CD8-positive, alpha-beta memory T cell (primary cell): ENCODE measurements at regions not wholly inside any gene's neighbourhood (a gene's known extent, or its start where the extent isn't known, plus 50 kb on each side); places are given as distances from the start of the nearest gene placed in this dataset.
"Not testable (repeated sequence)": the region's sequence is repeated elsewhere in the genome, so short reads cannot be mapped to it uniquely, and the experiment has no call there.

Experiments
- CTCF ChIA-PET: fragments of 350-600 bp; sonication (Branson Sonifier 250); formaldehyde crosslinking; loops from one replicate; lab custom pipeline; 2021; ENCODE audit warnings: antibody characterized with exemption; lab: Charles Lee
- POLR2A ChIA-PET: fragments of 350-600 bp; sonication (Branson Sonifier 250); formaldehyde crosslinking; loops from one replicate; lab custom pipeline; 2021; ENCODE audit warnings: antibody characterized with exemption; lab: Charles Lee
- DNase-seq, 5 donors: peaks; one replicate each; pipeline versions ENCODE4 v3.0.0 to v3.0.0-alpha.2; 2020 to 2022; ENCODE audit warnings: mixed read lengths in 1 of 5
- H3K27ac ChIP-seq: one replicate; pipeline ENCODE4 v1.7.0; 2013; ENCODE audit warnings: low read depth, mild to moderate bottlenecking, low read length, moderate library complexity
- H3K27me3 ChIP-seq: 2 replicates; pipeline ENCODE4 v1.7.0; 2013; ENCODE audit warnings: low read length, mild to moderate bottlenecking; ENCODE audit not compliant: insufficient read depth, poor library complexity, severe bottlenecking
- H3K36me3 ChIP-seq: 2 replicates; pipeline ENCODE4 v1.7.0; 2013; ENCODE audit warnings: mild to moderate bottlenecking, low read length, moderate library complexity; ENCODE audit not compliant: insufficient read depth
- H3K4me1 ChIP-seq: 2 replicates; pipeline ENCODE4 v1.7.0; 2013; ENCODE audit warnings: mild to moderate bottlenecking, low read length, moderate library complexity; ENCODE audit not compliant: insufficient read depth
- H3K4me3 ChIP-seq: 2 replicates; pipeline ENCODE4 v1.7.0; 2013; ENCODE audit warnings: mild to moderate bottlenecking, low read length
- H3K9me3 ChIP-seq: 2 replicates; pipeline ENCODE4 v1.7.0; 2013; ENCODE audit warnings: mild to moderate bottlenecking, low read length
- H3K27ac Mint-ChIP-seq, 8 donors: one replicate each; pipeline ENCODE4 v1.8.0; 2020 to 2021; ENCODE audit warnings: mixed read lengths in 8 of 8, mild to moderate bottlenecking in 6 of 8, inconsistent platforms in 3 of 8, moderate library complexity in 3 of 8
- H3K27me3 Mint-ChIP-seq, 2 donors: one replicate each; pipeline ENCODE4 v1.8.0; 2020 to 2021; ENCODE audit warnings: mixed read lengths in 2 of 2, mild to moderate bottlenecking in 1 of 2, moderate library complexity in 1 of 2
- H3K36me3 Mint-ChIP-seq, 3 donors: one replicate each; pipeline ENCODE4 v1.8.0; 2020 to 2021; ENCODE audit warnings: mixed read lengths in 3 of 3, inconsistent platforms in 1 of 3, mild to moderate bottlenecking in 1 of 3
- H3K4me1 Mint-ChIP-seq, 3 donors: one replicate each; pipeline ENCODE4 v1.8.0; 2020 to 2021; ENCODE audit warnings: mixed read lengths in 3 of 3, inconsistent platforms in 1 of 3, mild to moderate bottlenecking in 1 of 3
- H3K4me3 Mint-ChIP-seq, 7 donors: one replicate each; pipeline ENCODE4 v1.8.0; 2020 to 2021; ENCODE audit warnings: mixed read lengths in 7 of 7, mild to moderate bottlenecking in 6 of 7, moderate library complexity in 4 of 7, inconsistent platforms in 2 of 7
- H3K9me3 Mint-ChIP-seq, 5 donors: one replicate each; pipeline ENCODE4 v1.8.0; 2020 to 2022; ENCODE audit warnings: mixed read lengths in 5 of 5, mild to moderate bottlenecking in 3 of 5, moderate library complexity in 2 of 5, inconsistent platforms in 1 of 5

GRCh38 chr7:96910486-96910885 lies 94.9 kb upstream of the DLX6 start:
- no peak overlapping the region for H3K4me3 Mint-ChIP-seq
- H3K27ac Mint-ChIP-seq, result no peak overlapping the region
- H3K4me1 Mint-ChIP-seq, result no peaks in the 10 kb centered on the region
- no peak for DNase-seq
- Histone ChIP-seq H3K27me3 (no peaks in the 10 kb centered on the region), H3K27ac (no peak overlapping the region), H3K4me3 (no peak overlapping the region), H3K4me1 (no peaks in the 10 kb centered on the region), H3K9me3 (no peaks in the 10 kb centered on the region), H3K36me3 (no peaks in the 10 kb centered on the region)
- peaks cover 5 to 11% of the 10 kb centered on the region in 2 donors for H3K27me3 Mint-ChIP-seq
- CTCF ChIA-PET, result no interaction called here
- H3K36me3 Mint-ChIP-seq, result peaks cover 0 to 1% (median 0%) of the 10 kb centered on the region in 3 donors
- no peaks in the 10 kb centered on the region for H3K9me3 Mint-ChIP-seq
- POLR2A ChIA-PET, result no interaction called here

- Mint-ChIP-seq H3K27me3 (peaks cover 0 to 15% of the 10 kb centered on the region in 2 donors), H3K27ac (no peak overlapping the region), H3K9me3 (peaks cover 0 to 2% (median 0%) of the 10 kb centered on the region in 5 donors), H3K4me1 (no peaks in the 10 kb centered on the region), H3K4me3 (no peak overlapping the region), H3K36me3 (peaks cover 0 to 1% (median 0%) of the 10 kb centered on the region in 3 donors)
- Histone ChIP-seq H3K36me3 (no peaks in the 10 kb centered on the region), H3K4me3 (no peak overlapping the region), H3K27me3 (no peaks in the 10 kb centered on the region), H3K9me3 (no peaks in the 10 kb centered on the region), H3K27ac (no peak overlapping the region), H3K4me1 (no peaks in the 10 kb centered on the region)
- no peak for DNase-seq
- CTCF ChIA-PET, result no interaction called here
- POLR2A ChIA-PET, result no interaction called here
These were observed 90.3 kb upstream of the DLX6 start for GRCh38 chr7:96915029-96915428.

- ChIA-PET CTCF (no interaction called here), POLR2A (no interaction called here)
- Histone ChIP-seq H3K36me3 (no peaks in the 10 kb centered on the region), H3K9me3 (no peaks in the 10 kb centered on the region), H3K4me1 (no peaks in the 10 kb centered on the region), H3K27ac (no peak overlapping the region), H3K27me3 (no peaks in the 10 kb centered on the region), H3K4me3 (no peak overlapping the region)
- H3K27me3 Mint-ChIP-seq, result peaks cover 14 to 36% of the 10 kb centered on the region in 2 donors
- H3K4me3 Mint-ChIP-seq, result no peak overlapping the region
- H3K27ac Mint-ChIP-seq, result no peak overlapping the region
- DNase-seq, result no peak
- peaks cover 0 to under 1% (median 0%) of the 10 kb centered on the region in 3 donors for H3K36me3 Mint-ChIP-seq
- no peaks in the 10 kb centered on the region for H3K4me1 Mint-ChIP-seq
- peaks cover 0 to 4% (median 0%) of the 10 kb centered on the region in 5 donors for H3K9me3 Mint-ChIP-seq
These were observed 85.3 kb upstream of the DLX6 start for GRCh38 chr7:96920064-96920463.

- POLR2A ChIA-PET, result no interaction called here
- Mint-ChIP-seq H3K36me3 (no peaks in the 10 kb centered on the region), H3K4me3 (no peak overlapping the region), H3K4me1 (no peaks in the 10 kb centered on the region), H3K9me3 (peaks cover 0 to 4% (median 0%) of the 10 kb centered on the region in 5 donors), H3K27me3 (peaks cover 14 to 35% of the 10 kb centered on the region in 2 donors), H3K27ac (no peak overlapping the region)
- DNase-seq, result no peak
- Histone ChIP-seq H3K27me3 (no peaks in the 10 kb centered on the region), H3K36me3 (no peaks in the 10 kb centered on the region), H3K27ac (no peak overlapping the region), H3K4me1 (no peaks in the 10 kb centered on the region), H3K4me3 (no peak overlapping the region), H3K9me3 (no peaks in the 10 kb centered on the region)
- CTCF ChIA-PET, result no interaction called here
These were observed 84.6 kb upstream of the DLX6 start for GRCh38 chr7:96920713-96921112.

- Mint-ChIP-seq H3K27me3 (peaks cover 14 to 38% of the 10 kb centered on the region in 2 donors), H3K36me3 (no peaks in the 10 kb centered on the region), H3K9me3 (peaks cover 0 to 4% (median 0%) of the 10 kb centered on the region in 5 donors), H3K27ac (no peak overlapping the region), H3K4me3 (no peak overlapping the region), H3K4me1 (no peaks in the 10 kb centered on the region)
- Histone ChIP-seq H3K4me1 (no peaks in the 10 kb centered on the region), H3K27me3 (no peaks in the 10 kb centered on the region), H3K36me3 (no peaks in the 10 kb centered on the region), H3K9me3 (no peaks in the 10 kb centered on the region), H3K4me3 (no peak overlapping the region), H3K27ac (no peak overlapping the region)
- ChIA-PET POLR2A (no interaction called here), CTCF (no interaction called here)
- no peak for DNase-seq
These were observed 84.1 kb upstream of the DLX6 start for GRCh38 chr7:96921231-96921630.

- Mint-ChIP-seq H3K4me1 (no peaks in the 10 kb centered on the region), H3K36me3 (no peaks in the 10 kb centered on the region), H3K9me3 (peaks cover 0 to 4% (median 0%) of the 10 kb centered on the region in 5 donors), H3K27me3 (peaks cover 18 to 42% of the 10 kb centered on the region in 2 donors), H3K4me3 (no peak overlapping the region), H3K27ac (no peak overlapping the region)
- CTCF ChIA-PET, result no interaction called here
- Histone ChIP-seq H3K27ac (no peak overlapping the region), H3K4me1 (no peaks in the 10 kb centered on the region), H3K36me3 (no peaks in the 10 kb centered on the region), H3K9me3 (no peaks in the 10 kb centered on the region), H3K4me3 (no peak overlapping the region), H3K27me3 (no peaks in the 10 kb centered on the region)
- POLR2A ChIA-PET, result no interaction called here
- DNase-seq, result no peak
These were observed 83.6 kb upstream of the DLX6 start for GRCh38 chr7:96921771-96922170.

- H3K4me1 ChIP-seq, CTCF ChIA-PET, DNase-seq, POLR2A ChIA-PET, H3K4me1 Mint-ChIP-seq, H3K4me3 ChIP-seq, H3K36me3 ChIP-seq, H3K27me3 ChIP-seq, H3K27ac Mint-ChIP-seq, H3K4me3 Mint-ChIP-seq, H3K9me3 ChIP-seq, H3K36me3 Mint-ChIP-seq, H3K9me3 Mint-ChIP-seq, H3K27ac ChIP-seq: not testable (repeated sequence)
- peaks cover 18 to 39% of the 10 kb centered on the region in 2 donors for H3K27me3 Mint-ChIP-seq
These were observed 82.0 kb upstream of the DLX6 start for GRCh38 chr7:96923345-96923744.

GRCh38 chr7:96927131-96927530 lies 78.2 kb upstream of the DLX6 start:
- DNase-seq, result no peak
- H3K27ac ChIP-seq, result no peak overlapping the region
- H3K36me3 ChIP-seq, result no peaks in the 10 kb centered on the region
- no peaks in the 10 kb centered on the region for H3K4me1 ChIP-seq
- H3K4me3 Mint-ChIP-seq, result no peak overlapping the region
- ChIA-PET POLR2A (no interaction called here), CTCF (interaction anchor here (1.1 kb wide), 1 partner anchor 42 kb away, joined by 3 read pairs; no protein-coding TSS in a partner anchor)
- H3K27me3 Mint-ChIP-seq, result peaks cover 9 to 34% of the 10 kb centered on the region in 2 donors
- no peaks in the 10 kb centered on the region for H3K4me1 Mint-ChIP-seq
- H3K9me3 ChIP-seq, result no peaks in the 10 kb centered on the region
- no peaks in the 10 kb centered on the region for H3K9me3 Mint-ChIP-seq
- H3K27me3 ChIP-seq, result no peaks in the 10 kb centered on the region
- no peaks in the 10 kb centered on the region for H3K36me3 Mint-ChIP-seq
- no peak overlapping the region for H3K27ac Mint-ChIP-seq
- no peak overlapping the region for H3K4me3 ChIP-seq

- POLR2A ChIA-PET, result no interaction called here
- CTCF ChIA-PET, result no interaction called here
These were observed 76.4 kb upstream of the DLX6 start for GRCh38 chr7:96928965-96929364.

More at GRCh38 chr7:96928965-96929364, 76.4 kb upstream of the DLX6 start:
- no peaks in the 10 kb centered on the region for H3K4me1 ChIP-seq
- Mint-ChIP-seq H3K36me3 (no peaks in the 10 kb centered on the region), H3K27me3 (peaks cover 4 to 29% of the 10 kb centered on the region in 2 donors), H3K9me3 (no peaks in the 10 kb centered on the region), H3K4me3 (no peak overlapping the region), H3K4me1 (no peaks in the 10 kb centered on the region), H3K27ac (no peak overlapping the region)
- H3K9me3 ChIP-seq, result no peaks in the 10 kb centered on the region
- H3K27me3 ChIP-seq, result no peaks in the 10 kb centered on the region
- no peak for DNase-seq
- H3K4me3 ChIP-seq, result no peak overlapping the region
- H3K36me3 ChIP-seq, result no peaks in the 10 kb centered on the region
- H3K27ac ChIP-seq, result no peak overlapping the region
